CD4-positive, alpha-beta T cell (primary cell): ENCODE measurements at regions not wholly inside any gene's neighbourhood (a gene's known extent, or its start where the extent isn't known, plus 50 kb on each side); places are given as distances from the start of the nearest gene placed in this dataset.

Experiments used
- ATAC-seq: fragments of 200-7000 bp; cut with Tn5 transposase; one replicate; pipeline ENCODE4 v1.10.0; 2022; ENCODE audit warnings: mild to moderate bottlenecking; ENCODE audit not compliant: poor library complexity
- CTCF ChIA-PET: fragments of 350-600 bp; sonication (Branson Sonifier 250); formaldehyde crosslinking; loops from one replicate; lab custom pipeline; 2021; ENCODE audit warnings: antibody characterized with exemption, inconsistent platforms; lab: Charles Lee
- POLR2A ChIA-PET: fragments of 350-600 bp; sonication (Branson Sonifier 250); formaldehyde crosslinking; loops from one replicate; lab custom pipeline; 2021; ENCODE audit warnings: antibody characterized with exemption, inconsistent platforms; lab: Charles Lee
- DNase-seq, 14 experiments: peaks; one replicate each; pipeline ENCODE4 v3.0.0-alpha.2; 2013 to 2020; ENCODE audit warnings: mixed read lengths in 2 of 14
- H3K27ac ChIP-seq, 2 donors: one replicate each; pipeline versions ENCODE4 v1.5.1 to v1.7.0; 2013; ENCODE audit warnings: low read length in 2 of 2, low read depth in 1 of 2, mild to moderate bottlenecking in 1 of 2
- H3K27me3 ChIP-seq, 2 experiments: 1 replicate in 1 of 2; 2 replicates in 1 of 2; pipeline versions ENCODE4 v1.6.1 to v1.7.0; 2013; ENCODE audit warnings: low read length in 2 of 2, control low read depth in 1 of 2, mild to moderate bottlenecking in 1 of 2, moderate library complexity in 1 of 2; ENCODE audit not compliant: insufficient read depth in 2 of 2, control insufficient read depth in 1 of 2
- H3K36me3 ChIP-seq: one replicate; pipeline ENCODE4 v1.6.1; 2013; ENCODE audit warnings: low read length, control low read depth; ENCODE audit not compliant: insufficient read depth
- H3K4me1 ChIP-seq: one replicate; pipeline ENCODE4 v1.6.1; 2013; ENCODE audit warnings: low read length, control low read depth; ENCODE audit not compliant: insufficient read depth
- H3K4me3 ChIP-seq: one replicate; pipeline ENCODE4 v1.5.1; 2013; ENCODE audit warnings: mild to moderate bottlenecking, low read length, moderate library complexity
- H3K9me3 ChIP-seq, 2 experiments: 1 replicate in 1 of 2; 2 replicates in 1 of 2; pipeline versions ENCODE4 v1.6.1 to v1.7.0; 2013; ENCODE audit warnings: low read length in 2 of 2, mild to moderate bottlenecking in 2 of 2, control low read depth in 1 of 2, moderate library complexity in 1 of 2; ENCODE audit not compliant: control insufficient read depth in 1 of 2, insufficient read depth in 1 of 2
- H3K27ac Mint-ChIP-seq: one replicate; pipeline ENCODE4 v1.8.0; 2020; ENCODE audit warnings: mixed read lengths
- H3K27me3 Mint-ChIP-seq: one replicate; pipeline ENCODE4 v1.8.0; 2021; ENCODE audit warnings: mixed read lengths
- H3K36me3 Mint-ChIP-seq: one replicate; pipeline ENCODE4 v1.8.0; 2021; ENCODE audit warnings: low read depth, mixed read lengths
- H3K4me1 Mint-ChIP-seq: one replicate; pipeline ENCODE4 v1.8.0; 2021; ENCODE audit warnings: low read depth, mixed read lengths
- H3K4me3 Mint-ChIP-seq: one replicate; pipeline ENCODE4 v1.8.0; 2020; ENCODE audit warnings: mild to moderate bottlenecking, mixed read lengths
- H3K9me3 Mint-ChIP-seq: one replicate; pipeline ENCODE4 v1.8.0; 2020; ENCODE audit warnings: mixed read lengths
- intact Hi-C, 2 experiments: fragments of 100-400 bp; cut with DNase I in 1 of 2; cut with micrococcal nuclease in 1 of 2; formaldehyde crosslinking; loops; one replicate each; pipeline versions ENCODE4 v1.15.1 to v1.9.0; 2023 to 2025; cut with DNase I, micrococcal nuclease
- TF ChIP-seq, protein P1 (sequence below): fragments of 200-600 bp; IDR thresholded peaks from one replicate; pipeline ENCODE4 v1.8.0; 2022; ENCODE audit warnings: antibody characterized with exemption, mild to moderate bottlenecking

DNA sequence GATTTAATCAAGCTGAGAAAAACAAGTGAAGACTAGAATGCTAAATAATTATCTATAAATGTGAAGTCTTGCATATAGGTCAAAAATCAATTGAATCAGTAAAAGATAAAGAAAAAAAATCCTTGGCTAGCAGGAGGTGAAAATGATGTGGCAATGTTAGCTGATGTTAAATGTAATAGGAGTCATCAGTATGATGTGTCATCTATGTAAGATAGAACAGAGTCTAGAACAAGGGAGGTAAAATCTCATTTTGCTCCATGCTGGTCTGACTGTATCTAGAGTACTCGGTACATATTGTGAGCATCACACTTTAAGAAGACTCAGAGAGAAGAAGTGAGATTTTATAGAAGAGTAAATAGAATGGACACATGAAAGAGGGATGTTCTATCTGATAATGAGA, 721.2 kb downstream of the ETS1 start:
- Mint-ChIP-seq H3K36me3 (no peaks in the 10 kb centered on the region), H3K9me3 (no peaks in the 10 kb centered on the region), H3K27ac (no peak overlapping the region), H3K27me3 (peaks cover 24% of the 10 kb centered on the region), H3K4me3 (no peak overlapping the region), H3K4me1 (no peaks in the 10 kb centered on the region)
- H3K27me3 ChIP-seq: no peaks in the 10 kb centered on the region
- no peak for ATAC-seq
- no peak for DNase-seq
- POLR2A ChIA-PET: no interaction called here
- H3K27ac ChIP-seq: no peak overlapping the region
- intact Hi-C loops: no loop called here
- TF ChIP-seq, protein P1, sequence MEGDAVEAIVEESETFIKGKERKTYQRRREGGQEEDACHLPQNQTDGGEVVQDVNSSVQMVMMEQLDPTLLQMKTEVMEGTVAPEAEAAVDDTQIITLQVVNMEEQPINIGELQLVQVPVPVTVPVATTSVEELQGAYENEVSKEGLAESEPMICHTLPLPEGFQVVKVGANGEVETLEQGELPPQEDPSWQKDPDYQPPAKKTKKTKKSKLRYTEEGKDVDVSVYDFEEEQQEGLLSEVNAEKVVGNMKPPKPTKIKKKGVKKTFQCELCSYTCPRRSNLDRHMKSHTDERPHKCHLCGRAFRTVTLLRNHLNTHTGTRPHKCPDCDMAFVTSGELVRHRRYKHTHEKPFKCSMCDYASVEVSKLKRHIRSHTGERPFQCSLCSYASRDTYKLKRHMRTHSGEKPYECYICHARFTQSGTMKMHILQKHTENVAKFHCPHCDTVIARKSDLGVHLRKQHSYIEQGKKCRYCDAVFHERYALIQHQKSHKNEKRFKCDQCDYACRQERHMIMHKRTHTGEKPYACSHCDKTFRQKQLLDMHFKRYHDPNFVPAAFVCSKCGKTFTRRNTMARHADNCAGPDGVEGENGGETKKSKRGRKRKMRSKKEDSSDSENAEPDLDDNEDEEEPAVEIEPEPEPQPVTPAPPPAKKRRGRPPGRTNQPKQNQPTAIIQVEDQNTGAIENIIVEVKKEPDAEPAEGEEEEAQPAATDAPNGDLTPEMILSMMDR: no peak
- CTCF ChIA-PET: no interaction called here
- no peak overlapping the region for H3K4me3 ChIP-seq
- H3K36me3 ChIP-seq: no peaks in the 10 kb centered on the region
- no peaks in the 10 kb centered on the region for H3K4me1 ChIP-seq
- no peaks in the 10 kb centered on the region for H3K9me3 ChIP-seq

DNA sequence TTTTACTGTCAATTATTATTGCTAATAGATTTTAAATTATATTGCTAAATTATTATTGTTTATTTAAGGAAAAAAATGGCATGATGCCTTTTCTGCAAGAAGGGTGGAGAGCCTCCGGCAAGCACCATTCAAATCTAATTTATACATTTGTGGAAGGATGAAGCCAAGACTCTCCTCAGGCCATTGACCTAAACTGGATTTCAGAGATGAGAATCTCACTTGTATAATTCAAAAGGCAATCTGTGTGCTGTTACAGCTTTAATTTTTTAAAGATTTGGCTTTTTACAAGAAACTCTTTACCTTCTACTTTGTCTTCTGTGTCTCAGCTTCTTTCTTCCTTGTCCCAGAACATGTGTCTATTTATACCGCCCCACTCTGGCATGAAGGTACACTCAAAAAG, 722.5 kb downstream of the ETS1 start:
- intact Hi-C loops: no loop called here
- Mint-ChIP-seq H3K4me3 (no peak overlapping the region), H3K36me3 (no peaks in the 10 kb centered on the region), H3K27ac (no peak overlapping the region), H3K9me3 (no peaks in the 10 kb centered on the region), H3K27me3 (peaks cover 26% of the 10 kb centered on the region), H3K4me1 (no peaks in the 10 kb centered on the region)
- TF ChIP-seq, protein P1: no peak
- ATAC-seq (no peak), DNase-seq (no peak)
- Histone ChIP-seq H3K4me3 (no peak overlapping the region), H3K9me3 (no peaks in the 10 kb centered on the region), H3K27ac (no peak overlapping the region), H3K27me3 (no peaks in the 10 kb centered on the region), H3K4me1 (no peaks in the 10 kb centered on the region), H3K36me3 (no peaks in the 10 kb centered on the region)
- POLR2A ChIA-PET: no interaction called here
- CTCF ChIA-PET: no interaction called here

DNA sequence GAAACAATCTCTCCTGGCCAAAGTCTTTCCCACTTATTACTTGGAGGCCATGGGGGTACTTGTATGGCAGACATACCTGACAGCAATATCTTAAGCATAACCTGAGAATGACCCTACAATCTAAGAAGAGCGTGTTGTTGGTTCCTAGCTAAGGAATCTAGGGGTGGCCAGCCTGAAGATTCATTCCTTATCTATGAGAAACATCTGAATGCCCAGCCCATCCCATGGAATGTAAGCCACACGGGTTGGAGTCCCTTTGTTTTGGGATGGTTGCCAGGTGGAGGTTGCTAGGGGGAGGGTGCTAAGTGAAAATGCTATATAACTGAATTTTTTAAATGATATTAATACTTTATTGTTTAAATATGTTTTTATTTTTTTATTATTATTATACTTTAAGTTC, 725.0 kb downstream of the ETS1 start:
- H3K27ac ChIP-seq: no peak overlapping the region
- Mint-ChIP-seq H3K27ac (no peak overlapping the region), H3K27me3 (peaks cover 40% of the 10 kb centered on the region), H3K4me1 (no peaks in the 10 kb centered on the region), H3K36me3 (no peaks in the 10 kb centered on the region), H3K9me3 (no peaks in the 10 kb centered on the region), H3K4me3 (no peak overlapping the region)
- no peaks in the 10 kb centered on the region for H3K9me3 ChIP-seq
- intact Hi-C loops: no loop called here
- H3K27me3 ChIP-seq: no peaks in the 10 kb centered on the region
- TF ChIP-seq, protein P1: no peak
- no peak for DNase-seq
- no peaks in the 10 kb centered on the region for H3K36me3 ChIP-seq
- H3K4me1 ChIP-seq: no peaks in the 10 kb centered on the region
- ChIA-PET POLR2A (no interaction called here), CTCF (no interaction called here)
- no peak overlapping the region for H3K4me3 ChIP-seq
- no peak for ATAC-seq
